Naive thymus-derived CD4-positive, alpha-beta T cell (primary cell): ENCODE measurements at regions not wholly inside any gene's neighbourhood (a gene's known extent, or its start where the extent isn't known, plus 50 kb on each side); places are given as distances from the start of the nearest gene placed in this dataset.

ENCODE experiments used
- ATAC-seq: fragments of 150-1000 bp; cut with Tn5 transposase; 2 replicates; pipeline ENCODE4 v1.10.0; 2021; ENCODE audit warnings: mild to moderate bottlenecking, moderate library complexity
- CTCF ChIA-PET: fragments of 350-600 bp; sonication (Branson Sonifier 250); formaldehyde crosslinking; loops from one replicate; lab custom pipeline; 2021; ENCODE audit warnings: antibody characterized with exemption; lab: Charles Lee
- POLR2A ChIA-PET: fragments of 350-600 bp; sonication (Branson Sonifier 250); formaldehyde crosslinking; loops from one replicate; lab custom pipeline; 2021; ENCODE audit warnings: antibody characterized with exemption, inconsistent platforms; lab: Charles Lee
- DNase-seq, 9 donors: peaks; one replicate each; pipeline versions ENCODE4 v3.0.0 to v3.0.0-alpha.2; 2020 to 2022; ENCODE audit warnings: mixed read lengths in 1 of 9
- H3K27ac ChIP-seq: one replicate; pipeline ENCODE4 v1.7.0; 2013; ENCODE audit warnings: mild to moderate bottlenecking, low read depth, low read length, moderate library complexity
- H3K27me3 ChIP-seq, 2 donors: one replicate each; pipeline ENCODE4 v1.7.0; 2013; ENCODE audit warnings: low read length in 2 of 2, mild to moderate bottlenecking in 2 of 2, moderate library complexity in 2 of 2; ENCODE audit not compliant: control insufficient read depth in 2 of 2, insufficient read depth in 2 of 2
- H3K36me3 ChIP-seq, 3 experiments: 1 replicate in 2 of 3; 2 replicates in 1 of 3; pipeline ENCODE4 v1.7.0; 2013; ENCODE audit warnings: low read length in 3 of 3, mild to moderate bottlenecking in 3 of 3, moderate library complexity in 1 of 3; ENCODE audit not compliant: insufficient read depth in 3 of 3, control insufficient read depth in 2 of 3
- H3K4me1 ChIP-seq, 2 donors: one replicate each; pipeline ENCODE4 v1.7.0; 2013; ENCODE audit warnings: low read length in 2 of 2, mild to moderate bottlenecking in 2 of 2, moderate library complexity in 1 of 2; ENCODE audit not compliant: control insufficient read depth in 2 of 2, insufficient read depth in 2 of 2
- H3K4me3 ChIP-seq: 2 replicates; pipeline ENCODE4 v1.7.0; 2013; ENCODE audit warnings: mild to moderate bottlenecking, low read length
- H3K9me3 ChIP-seq, 3 experiments: 1 replicate in 2 of 3; 2 replicates in 1 of 3; pipeline ENCODE4 v1.7.0; 2013; ENCODE audit warnings: low read length in 3 of 3; ENCODE audit not compliant: control insufficient read depth in 2 of 3
- H3K27ac Mint-ChIP-seq, 9 donors: one replicate each; pipeline ENCODE4 v1.8.0; 2020 to 2022; ENCODE audit warnings: mixed read lengths in 9 of 9, mild to moderate bottlenecking in 8 of 9, moderate library complexity in 5 of 9, inconsistent platforms in 2 of 9
- H3K27me3 Mint-ChIP-seq, 5 donors: one replicate each; pipeline ENCODE4 v1.8.0; 2021 to 2022; ENCODE audit warnings: mixed read lengths in 5 of 5, mild to moderate bottlenecking in 1 of 5
- H3K36me3 Mint-ChIP-seq, 5 donors: one replicate each; pipeline ENCODE4 v1.8.0; 2020 to 2022; ENCODE audit warnings: mixed read lengths in 5 of 5, mild to moderate bottlenecking in 3 of 5, inconsistent platforms in 1 of 5
- H3K4me1 Mint-ChIP-seq, 7 donors: one replicate each; pipeline ENCODE4 v1.8.0; 2020 to 2022; ENCODE audit warnings: mixed read lengths in 7 of 7, mild to moderate bottlenecking in 3 of 7, inconsistent platforms in 1 of 7
- H3K4me3 Mint-ChIP-seq, 10 donors: one replicate each; pipeline ENCODE4 v1.8.0; 2020 to 2022; ENCODE audit warnings: mild to moderate bottlenecking in 10 of 10, mixed read lengths in 10 of 10, moderate library complexity in 6 of 10, inconsistent platforms in 2 of 10
- H3K9me3 Mint-ChIP-seq, 11 donors: one replicate each; pipeline ENCODE4 v1.8.0; 2020 to 2022; ENCODE audit warnings: mixed read lengths in 11 of 11, mild to moderate bottlenecking in 4 of 11, inconsistent platforms in 1 of 11, moderate library complexity in 1 of 11
- intact Hi-C, 2 donors: fragments of 100-400 bp; cut with micrococcal nuclease; formaldehyde crosslinking; loops; one replicate each; pipeline ENCODE4 v1.15.1; 2023

DNA sequence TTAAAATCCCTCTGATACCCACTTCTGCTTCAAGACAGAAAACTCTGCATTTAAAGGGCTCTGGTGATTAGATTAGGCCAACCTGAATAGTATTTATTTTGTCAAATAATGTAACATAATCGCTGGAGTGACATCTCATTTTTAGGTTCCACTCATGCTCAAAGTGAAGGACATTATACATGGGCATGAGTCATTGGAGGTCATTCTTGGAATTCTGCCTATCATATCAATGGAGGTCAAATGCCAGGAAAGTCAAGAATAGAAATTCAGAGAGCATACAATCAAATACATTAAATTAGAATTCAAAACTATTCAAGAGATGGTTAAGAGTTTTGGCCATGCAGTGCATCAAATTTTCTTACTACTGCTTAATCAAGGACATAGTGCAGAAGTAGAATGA is 50.8 kb upstream of the PRSS1 start:
- intact Hi-C loops, result no loop called here
- ChIA-PET CTCF (no interaction called here), POLR2A (no interaction called here)
- Mint-ChIP-seq H3K4me3 (peak overlapping the region in 1 of 10 donors; percentile 5), H3K36me3 (peaks cover 0 to 7% (median 0%) of the 10 kb centered on the region in 5 donors), H3K27ac (peak overlapping the region in 1 of 9 donors; percentile 65), H3K27me3 (no peaks in the 10 kb centered on the region), H3K9me3 (no peaks in the 10 kb centered on the region), H3K4me1 (peaks cover 10 to 58% (median 38%) of the 10 kb centered on the region in 7 donors)
- no peak for ATAC-seq
- no peaks in the 10 kb centered on the region for H3K36me3 ChIP-seq
- H3K27me3 ChIP-seq, result no peaks in the 10 kb centered on the region
- no peak overlapping the region for H3K27ac ChIP-seq
- no peak overlapping the region for H3K4me3 ChIP-seq
- peaks cover 3 to 6% of the 10 kb centered on the region in 2 donors for H3K4me1 ChIP-seq
- no peak for DNase-seq
- H3K9me3 ChIP-seq, result no peaks in the 10 kb centered on the region

DNA sequence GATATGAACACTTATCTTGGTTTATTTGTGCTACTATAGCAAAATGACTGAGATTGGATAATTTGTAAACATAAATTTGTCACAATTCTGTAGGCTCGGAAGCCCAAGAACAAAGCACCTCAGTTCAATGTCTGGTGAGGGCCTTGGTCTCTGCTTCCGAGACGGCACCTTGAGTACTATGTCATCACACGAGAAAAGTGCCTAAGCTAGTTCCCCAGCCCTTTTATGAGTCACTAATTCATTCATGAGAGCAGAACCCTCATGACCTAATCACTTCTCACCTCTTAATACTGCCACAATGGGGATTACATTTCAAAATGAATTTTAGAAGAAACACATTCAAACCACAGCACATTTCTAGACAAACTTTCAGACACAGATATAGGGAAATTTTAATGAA is 52.0 kb upstream of the PRSS1 start:
- intact Hi-C loops, result no loop called here
- Histone ChIP-seq H3K27ac (no peak overlapping the region), H3K4me3 (no peak overlapping the region), H3K27me3 (no peaks in the 10 kb centered on the region), H3K36me3 (no peaks in the 10 kb centered on the region), H3K4me1 (peaks cover 3 to 6% of the 10 kb centered on the region in 2 donors), H3K9me3 (no peaks in the 10 kb centered on the region)
- no peak for DNase-seq
- Mint-ChIP-seq H3K27me3 (no peaks in the 10 kb centered on the region), H3K4me3 (no peak overlapping the region), H3K9me3 (no peaks in the 10 kb centered on the region), H3K36me3 (peaks cover 0 to 7% (median 0%) of the 10 kb centered on the region in 5 donors), H3K27ac (peak overlapping the region in 1 of 9 donors; percentile 63), H3K4me1 (peaks cover 7 to 49% (median 30%) of the 10 kb centered on the region in 7 donors)
- CTCF ChIA-PET, result no interaction called here
- no peak for ATAC-seq
- POLR2A ChIA-PET, result no interaction called here

DNA sequence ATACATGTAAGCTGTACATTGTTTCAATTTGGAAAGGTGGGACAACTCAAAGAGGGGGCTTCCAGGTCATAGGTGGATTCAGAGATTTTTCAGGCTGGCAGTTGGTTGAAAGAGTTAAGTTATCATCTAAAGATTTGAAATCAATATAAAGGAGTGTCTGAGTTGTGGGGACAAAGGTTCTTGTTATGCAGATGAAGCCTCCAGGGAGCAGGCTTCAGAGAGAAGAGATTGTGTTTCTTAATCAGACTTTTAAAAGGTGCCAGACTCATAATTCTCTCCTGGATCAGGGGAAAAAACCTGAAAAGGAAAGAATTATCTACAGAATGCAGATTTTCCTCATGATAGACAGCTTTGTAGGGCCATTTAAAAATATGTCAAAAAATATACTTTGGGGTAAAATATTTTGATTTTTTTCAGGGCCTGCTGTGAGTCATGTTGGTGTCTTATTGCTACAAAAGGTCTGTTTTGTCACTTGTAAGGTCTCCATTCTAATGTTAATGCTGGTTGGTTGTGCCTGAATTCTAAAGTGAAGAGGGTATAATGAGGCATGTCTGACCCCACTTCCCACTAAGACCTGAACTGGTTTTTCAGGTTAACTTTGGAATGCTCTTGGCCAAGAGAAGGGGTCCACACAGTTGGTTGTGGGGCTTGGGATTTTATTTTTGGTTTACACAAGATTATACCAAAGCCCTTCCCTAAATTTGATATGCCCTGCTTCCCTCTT is 52.7 kb upstream of the PRSS1 start:
- peak overlapping the region in 1 of 9 donors; percentile 23 for H3K27ac Mint-ChIP-seq

DNA sequence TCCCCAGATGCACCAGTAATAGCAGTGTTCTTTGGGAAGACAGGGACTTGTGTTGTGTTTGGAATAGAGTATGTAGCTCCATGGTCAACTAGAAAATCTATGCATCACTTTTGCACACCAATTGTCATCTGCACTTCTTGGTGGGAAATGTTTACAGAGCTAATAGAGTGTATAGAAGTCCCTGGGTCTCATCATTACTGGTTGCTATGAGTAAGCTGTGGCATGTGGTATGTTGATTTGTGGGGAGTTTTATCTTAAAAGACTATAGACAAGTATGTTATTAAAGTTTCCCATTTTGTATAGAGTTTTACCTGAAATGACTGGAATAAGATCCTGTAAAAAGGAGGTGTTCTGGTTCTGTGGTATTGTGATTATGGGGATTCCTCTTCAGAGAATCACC is 55.4 kb upstream of the PRSS1 start:
- Mint-ChIP-seq H3K4me3 (no peak overlapping the region), H3K27ac (no peak overlapping the region), H3K36me3 (peaks cover 0 to 5% (median 0%) of the 10 kb centered on the region in 5 donors), H3K4me1 (peaks cover 1 to 30% (median 16%) of the 10 kb centered on the region in 7 donors), H3K27me3 (no peaks in the 10 kb centered on the region), H3K9me3 (no peaks in the 10 kb centered on the region)
- H3K36me3 ChIP-seq, result no peaks in the 10 kb centered on the region
- ATAC-seq (no peak), DNase-seq (no peak)
- peaks cover 0 to 6% of the 10 kb centered on the region in 2 donors for H3K4me1 ChIP-seq
- H3K27me3 ChIP-seq, result no peaks in the 10 kb centered on the region
- H3K27ac ChIP-seq, result no peak overlapping the region
- no peak overlapping the region for H3K4me3 ChIP-seq
- intact Hi-C loops, result no loop called here
- no peaks in the 10 kb centered on the region for H3K9me3 ChIP-seq
- ChIA-PET POLR2A (interaction anchor here (0.7 kb wide), 1 partner anchor 22 kb away, joined by 3 read pairs; no protein-coding TSS in a partner anchor), CTCF (no interaction called here)

More for the DNA sequence above, 52.7 kb upstream of the PRSS1 start:
- H3K27me3 ChIP-seq, result no peaks in the 10 kb centered on the region
- no peaks in the 10 kb centered on the region for H3K27me3 Mint-ChIP-seq
- H3K27ac ChIP-seq, result no peak overlapping the region
- no peak for DNase-seq
- H3K4me3 ChIP-seq, result no peak overlapping the region
- no peaks in the 10 kb centered on the region for H3K9me3 ChIP-seq
- ChIA-PET CTCF (no interaction called here), POLR2A (no interaction called here)
- no peak overlapping the region for H3K4me3 Mint-ChIP-seq
- H3K9me3 Mint-ChIP-seq, result no peaks in the 10 kb centered on the region
- intact Hi-C loops, result no loop called here
- H3K4me1 ChIP-seq, result peaks cover 2 to 6% of the 10 kb centered on the region in 2 donors
- peaks cover 7 to 43% (median 25%) of the 10 kb centered on the region in 7 donors for H3K4me1 Mint-ChIP-seq
- H3K36me3 ChIP-seq, result no peaks in the 10 kb centered on the region
- no peak for ATAC-seq
- peaks cover 0 to 7% (median 0%) of the 10 kb centered on the region in 5 donors for H3K36me3 Mint-ChIP-seq

DNA sequence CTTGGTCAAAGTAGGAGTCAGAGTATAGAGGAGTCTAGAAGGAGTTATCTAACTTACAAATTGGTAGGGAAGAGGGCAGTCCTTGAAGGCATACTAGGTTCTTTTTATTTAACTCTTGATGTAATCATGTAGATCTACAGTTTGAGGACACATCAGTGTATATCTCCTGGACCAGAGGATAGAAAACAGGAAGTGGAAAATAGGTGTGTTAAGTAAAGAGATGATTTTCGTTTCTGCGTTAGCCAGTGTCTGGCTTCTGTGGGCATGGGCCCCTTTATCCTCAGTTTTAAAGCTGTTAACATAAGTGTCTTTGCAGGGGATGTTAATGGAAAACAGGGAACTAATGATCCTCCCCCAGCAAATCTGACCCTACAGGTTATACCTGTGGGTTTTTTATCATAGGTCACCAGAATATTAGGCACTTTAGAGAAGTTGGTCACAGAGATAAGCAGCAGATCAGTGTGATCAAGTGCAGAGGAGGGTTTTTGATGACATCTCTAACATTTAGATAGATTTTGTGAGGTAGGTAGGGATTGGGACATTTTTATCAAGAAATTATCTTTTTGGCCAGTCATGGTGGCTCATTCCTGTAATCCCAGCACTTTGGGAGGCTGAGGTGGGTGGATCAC is 58.6 kb upstream of the PRSS1 start:
- H3K4me1 Mint-ChIP-seq, result peaks cover 5 to 29% (median 24%) of the 10 kb centered on the region in 7 donors
- ChIA-PET CTCF (no interaction called here), POLR2A (no interaction called here)
- no peaks in the 10 kb centered on the region for H3K36me3 ChIP-seq
- H3K27ac ChIP-seq, result no peak overlapping the region
- DNase-seq, result no peak
- H3K9me3 ChIP-seq, result no peaks in the 10 kb centered on the region
- H3K27ac Mint-ChIP-seq, result peak overlapping the region in 7 of 9 donors; percentile 44 to 86 (median 72)
- no peaks in the 10 kb centered on the region for H3K9me3 Mint-ChIP-seq
- H3K27me3 ChIP-seq, result no peaks in the 10 kb centered on the region
- peaks cover 0 to 2% (median 0%) of the 10 kb centered on the region in 5 donors for H3K36me3 Mint-ChIP-seq
- intact Hi-C loops, result no loop called here
- peak; percentile 52 for ATAC-seq
- H3K4me3 Mint-ChIP-seq, result peak overlapping the region in 4 of 10 donors; percentile 50 to 62 (median 51)
- H3K4me1 ChIP-seq, result peaks cover 2 to 6% of the 10 kb centered on the region in 2 donors
- no peaks in the 10 kb centered on the region for H3K27me3 Mint-ChIP-seq
- H3K4me3 ChIP-seq, result no peak overlapping the region

DNA sequence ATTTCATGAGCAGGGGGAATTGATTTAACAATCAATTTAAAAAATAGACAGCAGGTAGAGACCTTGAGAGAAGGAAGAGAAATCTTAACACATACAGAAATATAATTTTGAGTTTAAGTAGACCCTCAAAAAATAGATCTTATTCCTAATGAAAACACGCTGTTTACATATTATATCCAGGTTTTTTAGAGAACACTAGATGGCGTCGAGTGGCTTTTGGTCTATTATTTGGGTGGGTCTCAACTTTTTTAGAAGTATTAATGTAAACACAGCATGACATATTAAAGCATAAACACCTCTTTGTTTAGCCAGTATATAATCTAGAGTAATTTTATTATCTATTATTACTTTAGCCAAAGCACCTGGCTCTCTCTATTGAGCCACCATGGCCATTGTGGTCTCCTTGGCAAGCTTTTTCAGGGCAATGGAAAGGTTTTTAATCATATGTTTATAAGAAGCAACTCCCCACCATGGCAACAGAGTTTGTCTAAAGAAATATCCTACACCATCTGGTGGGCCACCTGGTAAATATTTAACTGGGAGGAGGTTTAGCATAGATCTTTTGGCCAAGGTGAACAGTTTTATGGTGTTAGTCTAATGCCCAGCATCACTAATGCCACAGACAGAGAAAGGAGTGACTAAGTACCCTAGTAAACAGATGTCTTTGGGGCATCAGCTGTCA is 59.7 kb upstream of the PRSS1 start:
- peak overlapping the region in 2 of 9 donors; percentile 16 to 23 for H3K27ac Mint-ChIP-seq

More for the DNA sequence above, 59.7 kb upstream of the PRSS1 start:
- Histone ChIP-seq H3K4me3 (no peak overlapping the region), H3K36me3 (no peaks in the 10 kb centered on the region), H3K27ac (no peak overlapping the region), H3K9me3 (no peaks in the 10 kb centered on the region), H3K27me3 (no peaks in the 10 kb centered on the region), H3K4me1 (peaks cover 8 to 15% of the 10 kb centered on the region in 2 donors)
- no peaks in the 10 kb centered on the region for H3K9me3 Mint-ChIP-seq
- H3K4me3 Mint-ChIP-seq, result no peak overlapping the region
- CTCF ChIA-PET, result interaction anchor here (0.7 to 1.0 kb wide), 2 partner anchors 19 to 122 kb away, joined by 3 to 4 read pairs; no protein-coding TSS in a partner anchor
- ATAC-seq (no peak), DNase-seq (no peak)
- no peaks in the 10 kb centered on the region for H3K27me3 Mint-ChIP-seq
- intact Hi-C loops, result loop anchor here in 1 of 2 donors (5.0 kb wide), 1 partner anchor 93 kb away; no protein-coding TSS in a partner anchor
- peaks cover 11 to 30% (median 22%) of the 10 kb centered on the region in 7 donors for H3K4me1 Mint-ChIP-seq
- POLR2A ChIA-PET, result no interaction called here
- H3K36me3 Mint-ChIP-seq, result no peaks in the 10 kb centered on the region
